Vagina (tissue), 2 donors: ENCODE measurements at regions not wholly inside any gene's neighbourhood (a gene's known extent, or its start where the extent isn't known, plus 50 kb on each side); places are given as distances from the start of the nearest gene placed in this dataset.

Source experiments
- DNase-seq, 2 donors: peaks; one replicate each; pipeline ENCODE4 v3.0.0-alpha.2; 2017; ENCODE audit errors: extremely low spot score in 2 of 2
- H3K27ac ChIP-seq: fragments of 200-600 bp; sonication (generic); one replicate; pipeline ENCODE4 v1.5.1; 2019
- H3K27me3 ChIP-seq: fragments of 200-600 bp; sonication (generic); one replicate; pipeline ENCODE4 v1.5.1; 2019
- H3K36me3 ChIP-seq, 2 donors: fragments of 200-600 bp; sonication (generic); one replicate each; pipeline ENCODE4 v1.5.1; 2017 to 2019
- H3K4me1 ChIP-seq: fragments of 200-600 bp; sonication (generic); one replicate; pipeline ENCODE4 v1.5.1; 2019
- H3K4me3 ChIP-seq, 2 donors: fragments of 200-600 bp; sonication (generic); 1 replicate in 1 of 2; 2 replicates in 1 of 2; pipeline ENCODE4 v1.5.1; 2016 to 2019
- H3K9me3 ChIP-seq: fragments of 200-600 bp; sonication (generic); one replicate; pipeline ENCODE4 v1.5.1; 2019
- CTCF ChIP-seq, 3 experiments: fragments of 450-650 bp in 2 of 3; fragments of 200-600 bp in 1 of 3; sonication (generic) in 1 of 3; IDR thresholded peaks; one replicate each; pipeline ENCODE4 v1.5.1; 2017 to 2019; ENCODE audit warnings: antibody characterized with exemption in 3 of 3, mild to moderate bottlenecking in 2 of 3, moderate library complexity in 2 of 3
- POLR2A ChIP-seq, 2 donors: fragments of 450-650 bp; IDR thresholded peaks; one replicate each; pipeline ENCODE4 v1.6.1; 2017; ENCODE audit warnings: antibody characterized with exemption in 2 of 2, mild to moderate bottlenecking in 2 of 2, moderate library complexity in 2 of 2
- POLR2AphosphoS5 ChIP-seq, 2 donors: sonication (generic); formaldehyde crosslinking; IDR thresholded peaks; one replicate each; pipeline ENCODE4 v1.9.0; 2017; ENCODE audit warnings: antibody characterized with exemption in 2 of 2, mild to moderate bottlenecking in 2 of 2, low read depth in 1 of 2; ENCODE audit not compliant: insufficient read depth in 1 of 2
- intact Hi-C: fragments of 100-400 bp; cut with DNase I; formaldehyde crosslinking; loops from one replicate; pipeline ENCODE4 v1.15.1; 2023

- Histone ChIP-seq H3K36me3 (no peaks in the 10 kb centered on the region), H3K9me3 (no peaks in the 10 kb centered on the region), H3K4me1 (no peaks in the 10 kb centered on the region), H3K27me3 (no peaks in the 10 kb centered on the region), H3K27ac (no peak overlapping the region), H3K4me3 (no peak overlapping the region)
- intact Hi-C loops: no loop called here
- no peak for DNase-seq
- TF ChIP-seq POLR2A (IDR thresholded peaks at IDR 0.05): no peak
- TF ChIP-seq CTCF (IDR thresholded peaks at IDR 0.05): no peak
- no peak for TF ChIP-seq POLR2AphosphoS5 (IDR thresholded peaks at IDR 0.05; ENCODE audit: insufficient read depth in 1 of 2, low read depth in 1 of 2)
Measured at GRCh38 chr13:78319101-78319627, 284.2 kb downstream of the POU4F1 start.

GRCh38 chr13:78317030-78317429 is 286.3 kb downstream of the POU4F1 start:
- intact Hi-C loops: no loop called here
- Histone ChIP-seq H3K4me3 (no peak overlapping the region), H3K9me3 (no peaks in the 10 kb centered on the region), H3K27me3 (no peaks in the 10 kb centered on the region), H3K36me3 (no peaks in the 10 kb centered on the region), H3K27ac (no peak overlapping the region), H3K4me1 (no peaks in the 10 kb centered on the region)
- TF ChIP-seq POLR2AphosphoS5 (IDR thresholded peaks at IDR 0.05; ENCODE audit: insufficient read depth in 1 of 2, low read depth in 1 of 2) (no peak), CTCF (IDR thresholded peaks at IDR 0.05) (peak in 2 of 3 experiments; percentile 16 to 24)
- DNase-seq: no peak

GRCh38 chr13:78309497-78310180 is 293.7 kb downstream of the POU4F1 start:
- DNase-seq: no peak
- H3K9me3 ChIP-seq: no peaks in the 10 kb centered on the region
- H3K27ac ChIP-seq: no peak overlapping the region
- no peak for TF ChIP-seq POLR2AphosphoS5 (IDR thresholded peaks at IDR 0.05; ENCODE audit: insufficient read depth in 1 of 2, low read depth in 1 of 2)
- TF ChIP-seq POLR2A (IDR thresholded peaks at IDR 0.05): no peak
- TF ChIP-seq CTCF (IDR thresholded peaks at IDR 0.05): no peak
- H3K27me3 ChIP-seq: no peaks in the 10 kb centered on the region
- no peaks in the 10 kb centered on the region for H3K4me1 ChIP-seq
- H3K4me3 ChIP-seq: no peak overlapping the region
- intact Hi-C loops: no loop called here
- no peaks in the 10 kb centered on the region for H3K36me3 ChIP-seq

GRCh38 chr13:78306519-78307206 is 296.7 kb downstream of the POU4F1 start:
- TF ChIP-seq POLR2AphosphoS5 (IDR thresholded peaks at IDR 0.05; ENCODE audit: insufficient read depth in 1 of 2, low read depth in 1 of 2): no peak
- TF ChIP-seq POLR2A (IDR thresholded peaks at IDR 0.05): no peak
- TF ChIP-seq CTCF (IDR thresholded peaks at IDR 0.05): no peak
- DNase-seq: no peak
- Histone ChIP-seq H3K9me3 (no peaks in the 10 kb centered on the region), H3K4me1 (no peaks in the 10 kb centered on the region), H3K4me3 (no peak overlapping the region), H3K36me3 (no peaks in the 10 kb centered on the region), H3K27ac (no peak overlapping the region), H3K27me3 (no peaks in the 10 kb centered on the region)
- intact Hi-C loops: no loop called here

GRCh38 chr13:78305171-78305570 is 298.2 kb downstream of the POU4F1 start:
- Histone ChIP-seq H3K4me1 (no peaks in the 10 kb centered on the region), H3K36me3 (no peaks in the 10 kb centered on the region), H3K27ac (no peak overlapping the region), H3K27me3 (no peaks in the 10 kb centered on the region), H3K9me3 (no peaks in the 10 kb centered on the region), H3K4me3 (no peak overlapping the region)
- intact Hi-C loops: no loop called here
- TF ChIP-seq CTCF (IDR thresholded peaks at IDR 0.05) (no peak), POLR2A (IDR thresholded peaks at IDR 0.05) (no peak), POLR2AphosphoS5 (IDR thresholded peaks at IDR 0.05; ENCODE audit: insufficient read depth in 1 of 2, low read depth in 1 of 2) (no peak)
- no peak for DNase-seq
